Nephron (organoid): ENCODE measurements at regions not wholly inside any gene's neighbourhood (a gene's known extent, or its start where the extent isn't known, plus 50 kb on each side); places are given as distances from the start of the nearest gene placed in this dataset.

ENCODE experiments used
- H3K27ac Mint-ChIP-seq, 3 experiments: 2 replicates each; pipeline ENCODE4 v1.8.0; 2020; ENCODE audit warnings: mixed read lengths in 3 of 3, mild to moderate bottlenecking in 2 of 3, moderate library complexity in 1 of 3
- H3K27me3 Mint-ChIP-seq: 2 replicates; pipeline ENCODE4 v1.8.0; 2021; ENCODE audit warnings: low read depth, mild to moderate bottlenecking, moderate library complexity, mixed read lengths
- H3K36me3 Mint-ChIP-seq: 2 replicates; pipeline ENCODE4 v1.8.0; 2020; ENCODE audit warnings: low read depth, mixed read lengths
- H3K4me1 Mint-ChIP-seq: 2 replicates; pipeline ENCODE4 v1.8.0; 2020; ENCODE audit warnings: mixed read lengths
- H3K4me3 Mint-ChIP-seq, 3 experiments: 2 replicates each; pipeline ENCODE4 v1.8.0; 2020; ENCODE audit warnings: mild to moderate bottlenecking in 3 of 3, mixed read lengths in 3 of 3, moderate library complexity in 2 of 3
- H3K9me3 Mint-ChIP-seq: 2 replicates; pipeline ENCODE4 v1.8.0; 2020; ENCODE audit warnings: mixed read lengths
- TF ChIP-seq, protein P1 (sequence below), 3 experiments: fragments of 200-600 bp; sonication (generic); IDR thresholded peaks; one replicate each; pipeline ENCODE4 v1.5.0; 2021; ENCODE audit warnings: antibody characterized with exemption in 3 of 3; ENCODE audit not compliant: unreplicated experiment in 3 of 3

DNA sequence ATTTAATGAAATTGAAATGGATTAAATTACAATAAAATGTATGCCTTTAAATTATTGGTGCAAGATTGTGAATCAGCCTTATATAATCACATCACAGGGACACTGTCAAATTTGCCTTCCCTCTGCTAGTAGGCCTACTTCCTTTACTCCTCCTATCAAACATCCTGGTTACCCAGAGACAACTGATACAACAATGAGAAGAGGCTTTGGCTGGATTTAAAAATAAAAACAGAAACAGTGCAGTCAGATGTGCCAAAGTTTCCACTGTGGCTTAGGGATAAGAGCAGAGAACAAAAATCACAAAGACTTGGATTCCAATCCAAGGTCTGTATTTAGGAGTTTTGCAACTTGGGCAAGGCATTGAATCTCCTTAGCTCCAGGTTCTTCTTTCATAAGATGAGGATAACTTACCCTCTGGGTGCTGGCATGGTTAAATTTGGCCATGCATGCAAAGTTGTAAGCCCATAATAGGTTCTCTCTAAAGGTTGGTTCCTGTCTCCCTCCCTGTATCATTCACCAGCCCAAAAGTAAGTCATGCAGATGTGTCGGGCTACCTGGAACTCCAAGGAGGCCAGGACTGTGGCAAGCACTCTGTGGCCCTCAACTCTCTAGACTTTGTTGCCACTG lies 99.3 kb upstream of the LRATD1 start:
- H3K27me3 Mint-ChIP-seq, result peaks cover 1% of the 10 kb centered on the region
- TF ChIP-seq, protein P1, sequence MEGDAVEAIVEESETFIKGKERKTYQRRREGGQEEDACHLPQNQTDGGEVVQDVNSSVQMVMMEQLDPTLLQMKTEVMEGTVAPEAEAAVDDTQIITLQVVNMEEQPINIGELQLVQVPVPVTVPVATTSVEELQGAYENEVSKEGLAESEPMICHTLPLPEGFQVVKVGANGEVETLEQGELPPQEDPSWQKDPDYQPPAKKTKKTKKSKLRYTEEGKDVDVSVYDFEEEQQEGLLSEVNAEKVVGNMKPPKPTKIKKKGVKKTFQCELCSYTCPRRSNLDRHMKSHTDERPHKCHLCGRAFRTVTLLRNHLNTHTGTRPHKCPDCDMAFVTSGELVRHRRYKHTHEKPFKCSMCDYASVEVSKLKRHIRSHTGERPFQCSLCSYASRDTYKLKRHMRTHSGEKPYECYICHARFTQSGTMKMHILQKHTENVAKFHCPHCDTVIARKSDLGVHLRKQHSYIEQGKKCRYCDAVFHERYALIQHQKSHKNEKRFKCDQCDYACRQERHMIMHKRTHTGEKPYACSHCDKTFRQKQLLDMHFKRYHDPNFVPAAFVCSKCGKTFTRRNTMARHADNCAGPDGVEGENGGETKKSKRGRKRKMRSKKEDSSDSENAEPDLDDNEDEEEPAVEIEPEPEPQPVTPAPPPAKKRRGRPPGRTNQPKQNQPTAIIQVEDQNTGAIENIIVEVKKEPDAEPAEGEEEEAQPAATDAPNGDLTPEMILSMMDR (IDR thresholded peaks at IDR 0.05; ENCODE audit: unreplicated experiment in 3 of 3), result no peak
- no peaks in the 10 kb centered on the region for H3K4me1 Mint-ChIP-seq
- no peaks in the 10 kb centered on the region for H3K9me3 Mint-ChIP-seq
- no peak overlapping the region for H3K27ac Mint-ChIP-seq
- H3K36me3 Mint-ChIP-seq, result no peaks in the 10 kb centered on the region
- no peak overlapping the region for H3K4me3 Mint-ChIP-seq

- Mint-ChIP-seq H3K9me3 (no peaks in the 10 kb centered on the region), H3K27me3 (peaks cover 3% of the 10 kb centered on the region), H3K4me1 (no peaks in the 10 kb centered on the region)
These were observed 97.4 kb upstream of the LRATD1 start for GRCh38 chr2:14535156-14535555.

GRCh38 chr2:14536976-14537375 lies 95.5 kb upstream of the LRATD1 start:
- TF ChIP-seq, protein P1 (IDR thresholded peaks at IDR 0.05; ENCODE audit: unreplicated experiment in 3 of 3), result no peak
- Mint-ChIP-seq H3K4me3 (no peak overlapping the region), H3K27ac (no peak overlapping the region), H3K4me1 (no peaks in the 10 kb centered on the region), H3K27me3 (peaks cover 3% of the 10 kb centered on the region), H3K9me3 (peaks cover 3% of the 10 kb centered on the region), H3K36me3 (no peaks in the 10 kb centered on the region)

More at GRCh38 chr2:14535156-14535555, 97.4 kb upstream of the LRATD1 start:
- TF ChIP-seq, protein P1 (IDR thresholded peaks at IDR 0.05; ENCODE audit: unreplicated experiment in 3 of 3), result no peak
- Mint-ChIP-seq H3K4me3 (no peak overlapping the region), H3K27ac (no peak overlapping the region), H3K36me3 (no peaks in the 10 kb centered on the region)

DNA sequence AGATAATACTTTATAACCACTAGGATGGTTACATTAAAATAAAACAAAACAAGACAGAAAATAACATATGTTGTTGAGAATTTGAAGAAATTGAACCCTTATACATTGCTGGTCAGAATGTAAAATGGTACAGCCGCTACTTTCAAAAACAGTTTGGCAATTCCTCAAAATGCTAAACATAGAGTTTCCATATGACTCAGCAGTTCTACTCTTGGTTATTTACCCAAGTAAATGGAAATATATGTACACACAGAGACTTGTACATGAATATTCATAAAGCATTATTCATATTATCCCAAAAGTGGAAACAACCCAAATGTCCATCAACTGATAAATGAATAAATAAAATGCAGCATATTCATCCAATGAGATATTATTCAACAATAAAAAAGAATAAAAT lies 92.5 kb upstream of the LRATD1 start:
- Mint-ChIP-seq H3K4me3 (no peak overlapping the region), H3K4me1 (peaks cover 12% of the 10 kb centered on the region), H3K9me3 (peaks cover 15% of the 10 kb centered on the region), H3K27me3 (peaks cover 3% of the 10 kb centered on the region), H3K36me3 (no peaks in the 10 kb centered on the region), H3K27ac (no peak overlapping the region)
- TF ChIP-seq, protein P1 (IDR thresholded peaks at IDR 0.05; ENCODE audit: unreplicated experiment in 3 of 3), result no peak

DNA sequence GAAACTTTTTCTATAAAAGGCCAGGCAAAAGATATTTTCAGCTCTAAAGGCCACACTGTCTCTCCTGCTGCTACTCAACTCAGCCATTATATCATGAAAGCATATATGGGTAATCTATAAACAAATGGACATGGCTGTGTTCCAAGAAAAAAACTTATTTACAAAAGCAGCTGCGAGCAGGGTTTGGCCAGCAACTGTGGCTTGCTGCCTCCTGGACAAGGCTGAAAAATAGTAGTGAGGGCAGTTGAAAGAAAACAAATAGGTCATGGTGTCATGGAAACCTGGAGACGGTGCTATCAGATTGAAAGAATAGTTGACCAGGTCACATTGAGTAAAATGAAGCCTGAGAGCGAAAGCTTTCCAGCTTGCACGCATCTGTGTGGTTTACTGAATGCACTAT lies 89.2 kb upstream of the LRATD1 start:
- Mint-ChIP-seq H3K9me3 (peaks cover 21% of the 10 kb centered on the region), H3K27me3 (peaks cover 1% of the 10 kb centered on the region), H3K27ac (peak overlapping the region in 1 of 3 experiments; percentile 38), H3K36me3 (no peaks in the 10 kb centered on the region), H3K4me3 (no peak overlapping the region), H3K4me1 (peaks cover 12% of the 10 kb centered on the region)
- TF ChIP-seq, protein P1 (IDR thresholded peaks at IDR 0.05; ENCODE audit: unreplicated experiment in 3 of 3), result no peak

DNA sequence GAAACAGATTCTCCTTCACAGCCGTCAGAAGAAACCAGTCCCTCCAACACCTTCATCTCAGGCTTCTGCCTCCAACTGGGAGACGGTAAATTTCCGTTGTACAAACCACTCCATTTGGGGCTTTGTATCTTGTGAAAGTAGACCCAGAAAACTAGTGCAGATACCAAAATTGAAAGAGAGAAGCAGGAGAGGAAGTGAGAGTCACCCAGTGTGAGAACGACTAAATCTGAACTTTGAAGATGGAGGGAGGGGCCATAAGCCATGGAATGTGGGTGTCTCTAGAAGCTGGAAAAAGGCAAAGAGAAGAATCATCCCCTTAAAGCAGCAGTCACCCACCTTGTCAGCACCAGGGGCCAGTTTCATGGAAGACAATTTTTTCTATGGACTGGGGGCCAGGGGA lies 88.3 kb upstream of the LRATD1 start:
- peaks cover 20% of the 10 kb centered on the region for H3K4me1 Mint-ChIP-seq
- H3K27me3 Mint-ChIP-seq, result no peaks in the 10 kb centered on the region
- peaks cover 21% of the 10 kb centered on the region for H3K9me3 Mint-ChIP-seq
- no peak overlapping the region for H3K4me3 Mint-ChIP-seq
- TF ChIP-seq, protein P1 (IDR thresholded peaks at IDR 0.05; ENCODE audit: unreplicated experiment in 3 of 3), result no peak
- H3K36me3 Mint-ChIP-seq, result no peaks in the 10 kb centered on the region
- H3K27ac Mint-ChIP-seq, result no peak overlapping the region
